Limb (tissue), 2 donors: ENCODE measurements at regions not wholly inside any gene's neighbourhood (a gene's known extent, or its start where the extent isn't known, plus 50 kb on each side); places are given as distances from the start of the nearest gene placed in this dataset.

Experiments
- DNase-seq, 2 donors: peaks; one replicate each; pipeline ENCODE4 v3.0.0-alpha.2; 2016; ENCODE audit errors: extremely low spot score in 2 of 2

DNA sequence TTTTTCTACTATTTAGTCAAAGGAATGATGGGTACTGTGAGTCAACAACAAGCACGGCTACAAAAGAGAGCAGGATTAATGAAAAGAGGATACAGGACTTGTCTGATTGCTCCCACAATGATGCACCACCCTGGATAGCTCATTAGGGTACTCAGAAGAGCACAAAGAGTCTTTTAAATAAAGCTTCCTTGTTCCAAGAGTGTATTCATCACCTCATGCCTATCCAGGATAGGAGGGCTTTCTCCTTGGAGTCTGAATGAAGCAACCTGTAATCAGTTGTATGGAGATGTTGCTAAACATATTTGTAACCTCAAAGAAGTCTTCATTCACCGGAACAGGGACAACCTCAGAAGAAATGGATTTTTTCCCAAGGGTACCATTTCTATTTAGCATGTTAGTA, 219.5 kb upstream of the TMEM161B start:
- DNase-seq: no peak

DNA sequence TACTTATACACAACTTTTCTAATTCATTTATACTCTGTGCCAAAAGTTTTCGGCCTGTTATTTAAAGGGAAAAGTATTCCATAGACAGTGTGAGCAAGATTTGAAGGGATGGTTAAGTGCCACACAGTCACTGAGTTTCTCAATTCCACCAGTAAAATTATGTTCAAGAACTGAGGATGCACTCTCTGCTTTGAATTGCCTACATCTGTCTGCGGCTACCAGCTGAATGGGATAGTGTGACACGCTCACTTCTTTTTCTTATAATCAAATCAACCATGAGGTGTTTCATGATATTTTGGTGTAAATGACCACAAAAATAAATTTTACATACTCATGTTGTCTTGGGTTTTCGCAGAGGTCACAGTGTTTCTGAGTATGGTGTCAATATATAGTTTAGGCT, 218.4 kb upstream of the TMEM161B start:
- DNase-seq: no peak

DNA sequence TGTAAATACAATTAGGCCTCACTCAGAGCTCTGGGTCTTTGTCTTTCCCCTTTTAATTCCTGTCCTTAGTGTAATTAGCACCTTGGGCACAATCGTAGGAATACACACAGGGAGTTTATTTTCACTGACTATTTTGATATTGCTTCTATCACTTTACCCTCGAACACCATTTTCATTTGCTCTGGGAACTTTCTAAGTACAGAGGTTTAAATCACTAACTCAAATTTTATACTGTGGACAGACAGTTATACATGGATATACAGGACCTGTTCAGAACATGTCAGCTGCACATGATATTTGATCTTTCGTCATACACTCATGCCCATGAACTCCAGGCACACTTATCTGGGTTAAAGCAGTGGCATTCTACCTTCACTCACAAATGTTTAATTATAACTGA, 217.8 kb upstream of the TMEM161B start:
- no peak for DNase-seq

DNA sequence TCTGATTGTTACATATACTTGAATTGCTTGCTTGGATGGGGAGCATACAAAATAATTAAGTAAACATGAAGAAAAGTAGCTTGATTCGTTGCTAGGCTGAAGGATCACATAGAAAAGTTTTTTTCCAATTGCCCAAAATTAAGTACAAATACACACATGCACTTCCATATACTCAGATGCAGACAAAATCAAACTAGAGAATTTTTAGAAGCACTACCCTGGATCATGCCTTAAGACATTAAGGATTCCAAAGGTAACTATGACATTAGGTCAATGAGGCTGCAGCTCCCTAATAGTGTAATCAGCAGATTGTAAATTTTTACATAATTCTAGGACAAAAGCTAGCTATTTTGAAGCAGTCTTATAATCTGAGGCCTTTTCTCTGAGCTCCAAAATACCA, 216.9 kb upstream of the TMEM161B start:
- DNase-seq: no peak

DNA sequence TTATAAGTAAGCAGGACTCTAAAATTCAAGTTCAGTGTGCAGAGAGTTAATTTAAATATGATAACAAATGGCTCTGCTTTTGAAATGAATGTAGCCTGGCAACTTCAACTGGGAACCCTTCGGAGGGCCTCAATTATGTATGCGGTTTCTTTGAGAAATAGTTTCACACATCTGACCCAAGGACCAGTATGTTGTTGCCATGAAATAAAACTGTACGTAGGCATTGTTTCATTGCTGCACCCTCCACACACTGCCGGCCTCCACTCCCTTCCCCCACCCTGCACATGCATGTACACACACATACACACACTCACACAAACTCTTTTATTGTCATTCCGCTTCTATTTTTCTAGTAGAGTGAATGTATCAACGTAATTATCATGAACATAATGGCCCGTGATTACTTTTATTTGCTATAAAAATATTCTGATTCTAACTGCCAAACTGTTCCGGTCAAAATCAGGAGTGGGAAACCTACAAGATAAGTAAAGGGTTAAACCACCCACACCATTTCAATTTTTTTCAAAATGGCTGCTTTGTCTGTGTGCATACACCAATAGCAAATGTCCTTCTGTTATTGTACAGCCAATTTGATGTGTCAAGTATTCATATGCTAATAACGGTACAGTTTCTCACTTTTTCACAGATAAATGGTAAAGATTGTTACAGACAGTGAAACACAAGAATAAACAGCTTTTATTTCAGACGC, 215.5 kb upstream of the TMEM161B start:
- no peak for DNase-seq

DNA sequence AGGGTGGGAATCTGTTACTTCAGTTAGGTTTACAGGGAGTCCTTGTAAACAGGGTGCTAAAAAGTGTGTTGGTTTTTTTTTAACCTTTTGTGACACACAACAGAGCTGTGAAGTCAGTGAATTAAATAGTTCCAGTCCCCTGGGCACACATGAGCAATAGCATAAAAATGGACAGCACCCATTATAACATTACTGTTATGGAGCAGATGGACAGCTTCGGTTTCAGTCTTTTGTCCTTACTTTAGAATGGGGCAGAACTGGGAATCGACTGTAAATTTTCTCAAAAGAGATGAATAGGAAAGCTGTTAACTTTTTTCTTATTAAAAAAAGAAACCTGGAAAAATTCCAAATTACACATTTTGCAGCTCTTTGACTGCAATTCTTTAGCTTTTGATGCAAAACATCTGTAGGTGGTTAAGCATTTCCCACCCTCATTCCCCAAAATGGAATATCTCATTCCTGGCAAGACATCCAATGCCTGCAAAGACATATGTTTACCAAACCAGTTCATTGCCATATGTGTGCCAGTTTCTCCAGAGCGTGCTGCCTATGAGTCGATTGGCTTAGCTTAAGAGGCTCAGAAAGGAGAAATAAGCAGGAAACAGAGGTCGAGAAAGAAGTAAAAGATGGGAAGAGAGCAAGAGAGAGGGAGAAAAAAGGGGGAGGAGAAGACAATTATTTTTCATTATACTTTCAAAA, 212.3 kb upstream of the TMEM161B start:
- DNase-seq: peak in 1 of 2 donors; percentile 47

DNA sequence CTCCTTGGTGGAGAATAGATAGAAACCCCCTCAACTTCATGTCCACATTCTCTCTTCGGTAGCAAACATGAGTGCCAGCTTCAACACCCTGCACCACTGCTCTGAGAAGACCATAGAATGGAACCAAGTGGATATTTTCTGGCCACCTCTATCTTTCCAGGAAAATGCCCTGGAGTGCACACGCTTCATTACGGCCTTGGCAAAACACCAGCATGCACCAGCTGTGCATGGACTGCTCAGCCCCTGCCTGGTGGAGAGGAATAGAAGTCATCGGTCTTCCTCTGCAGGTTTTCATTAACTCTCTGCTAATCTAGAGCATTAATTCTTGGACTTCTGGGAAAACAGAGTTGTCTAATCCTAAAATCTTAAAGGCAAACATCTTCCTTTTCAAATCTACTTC, 211.6 kb upstream of the TMEM161B start:
- DNase-seq: peak; percentile 34 to 63

DNA sequence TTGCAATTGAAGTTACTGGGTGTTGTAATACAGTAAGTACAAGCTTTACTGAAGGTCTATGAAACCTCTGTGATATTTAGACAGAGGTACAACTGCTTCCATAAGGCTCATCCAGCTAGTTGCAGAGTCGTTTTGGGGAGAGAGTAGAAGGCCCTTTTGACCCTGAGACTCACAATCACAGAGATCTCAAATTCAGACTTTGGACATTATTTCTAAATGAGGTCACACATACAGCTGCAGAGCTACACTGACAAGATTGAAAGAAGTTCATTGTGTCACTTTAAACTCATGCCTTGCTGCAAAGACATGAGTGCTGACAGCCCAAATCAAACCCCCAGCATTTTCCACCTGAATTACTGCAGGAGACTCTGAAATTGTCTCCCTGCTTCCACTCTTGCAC, 205.9 kb upstream of the TMEM161B start:
- DNase-seq: no peak

DNA sequence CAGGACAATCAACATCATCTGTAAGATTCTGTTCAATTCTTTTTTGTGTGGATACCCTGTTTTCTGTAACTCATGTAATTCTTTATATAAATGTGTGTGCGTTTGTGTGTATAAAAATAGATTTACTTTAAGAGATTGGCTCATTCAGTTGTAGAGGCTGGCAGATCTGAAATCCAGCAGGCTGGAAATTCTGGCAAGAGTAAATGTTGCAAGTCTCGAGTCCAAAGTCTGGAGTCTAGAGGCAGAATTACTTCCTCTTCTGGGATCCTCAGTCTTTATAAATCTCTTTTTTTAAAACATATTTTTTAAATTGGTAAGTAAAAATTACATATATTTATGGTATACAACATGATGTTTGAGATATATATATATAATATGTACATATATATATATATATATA, 202.1 kb upstream of the TMEM161B start:
- no peak for DNase-seq

DNA sequence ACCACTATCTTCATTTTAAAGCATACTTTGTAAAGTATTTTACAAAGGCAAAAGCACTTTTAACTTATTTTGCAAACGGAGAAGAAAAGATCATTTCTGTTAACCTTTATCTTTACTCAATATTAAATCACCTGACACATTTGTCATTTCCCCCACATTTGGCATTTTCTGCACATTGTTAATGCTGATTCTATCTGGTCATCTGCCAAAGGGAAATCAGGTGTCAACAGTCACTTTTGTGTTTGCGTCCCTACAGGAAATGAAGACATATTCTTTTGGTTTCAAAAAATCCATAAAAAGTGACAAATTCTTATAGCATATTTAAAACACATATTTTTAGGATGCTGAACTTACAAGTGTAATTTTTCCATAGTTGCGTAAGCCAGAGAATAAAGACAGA, 191.3 kb upstream of the TMEM161B start:
- DNase-seq: no peak

DNA sequence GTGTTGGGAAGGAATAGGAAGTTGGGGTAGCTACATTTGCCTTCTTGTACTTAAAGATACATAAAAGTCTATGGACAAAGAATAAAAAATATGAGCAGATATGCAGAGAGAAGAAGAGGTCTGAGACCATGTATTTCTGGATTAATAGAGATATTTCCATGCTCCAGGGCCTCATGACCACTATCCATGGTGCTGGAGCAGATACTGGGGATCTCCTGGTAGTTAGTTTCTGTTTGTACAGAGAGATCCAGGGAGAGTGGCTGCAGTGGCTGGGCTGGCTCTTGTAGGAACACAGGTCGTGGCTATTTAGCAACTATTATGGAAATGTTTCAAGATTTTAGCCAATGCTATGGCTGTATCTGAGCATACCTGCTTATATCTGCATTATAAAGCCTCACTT, 184.2 kb upstream of the TMEM161B start:
- peak; percentile 29 to 33 for DNase-seq

DNA sequence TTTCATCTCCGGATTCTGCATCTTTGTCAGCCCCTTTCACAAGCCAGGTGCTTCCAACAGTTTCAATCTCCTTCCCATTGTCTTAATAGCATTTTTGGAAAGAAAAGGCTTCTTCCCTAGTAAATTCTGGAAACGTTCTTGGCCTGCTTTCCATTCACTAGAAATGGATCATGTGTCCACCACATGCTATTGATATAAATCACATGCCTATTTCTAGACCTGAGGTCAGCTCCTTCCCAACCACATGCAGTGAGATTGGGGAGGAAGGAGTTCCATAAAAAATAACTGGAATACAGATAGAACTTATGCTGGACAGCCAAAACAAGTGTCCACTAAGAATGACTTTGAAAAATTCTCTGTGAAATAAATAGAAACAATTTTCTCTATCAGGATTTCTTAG, 181.6 kb upstream of the TMEM161B start:
- DNase-seq: no peak

DNA sequence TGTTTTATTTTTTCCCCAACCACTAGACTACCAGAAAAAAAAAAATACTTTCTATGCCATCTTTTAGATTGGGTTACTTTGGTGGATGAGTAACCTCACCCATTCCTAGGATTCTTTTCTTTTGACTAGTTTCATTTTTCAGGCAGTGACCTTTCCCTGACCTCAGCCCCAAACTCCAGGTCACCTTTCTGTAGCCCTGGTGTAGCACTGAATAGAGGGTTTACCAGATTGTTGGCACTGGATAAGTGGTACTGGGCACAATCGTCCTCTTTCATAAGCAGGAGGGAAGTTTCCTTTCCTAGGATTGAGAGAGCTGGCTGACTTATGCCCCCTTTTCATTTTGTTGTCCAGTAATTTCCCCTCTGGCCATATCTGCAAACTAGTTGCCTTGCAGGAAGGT, 169.4 kb upstream of the TMEM161B start:
- DNase-seq: no peak

DNA sequence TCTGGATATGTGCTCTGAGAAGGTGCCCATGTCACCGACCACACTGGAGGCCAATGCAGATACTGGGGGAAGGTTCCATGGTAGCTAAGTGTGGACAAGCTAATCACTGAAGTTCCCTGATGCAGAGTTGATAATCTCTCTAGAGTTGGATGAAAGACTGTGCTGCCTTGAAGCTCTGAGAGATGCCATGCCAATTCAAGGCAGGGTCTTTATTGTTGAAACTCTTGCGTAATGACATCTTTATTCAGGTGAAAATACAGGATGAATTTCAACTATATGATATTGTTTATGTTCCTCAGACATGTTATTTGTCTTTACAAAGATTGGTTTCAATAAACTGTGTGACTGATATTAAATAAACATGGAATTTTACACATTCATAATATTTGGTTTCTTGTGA, 167.6 kb upstream of the TMEM161B start:
- DNase-seq: no peak

DNA sequence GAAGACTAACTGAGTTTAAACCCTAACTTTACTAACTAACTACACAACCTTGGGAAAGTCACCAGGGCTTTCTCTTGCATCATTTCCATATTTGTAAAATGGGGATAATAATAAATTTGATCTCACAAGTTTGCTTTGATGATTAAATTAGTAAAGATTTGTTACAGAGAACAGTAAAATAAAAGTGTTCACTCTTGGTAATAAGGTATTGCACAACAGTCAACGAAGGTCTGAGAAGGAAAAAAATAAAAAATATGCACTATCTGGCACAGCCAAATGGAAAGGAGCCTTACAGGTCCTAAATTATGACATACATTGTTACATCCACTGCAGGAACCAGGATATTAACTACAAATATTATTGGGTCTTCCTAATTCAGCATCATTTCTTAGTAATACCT, 160.0 kb upstream of the TMEM161B start:
- no peak for DNase-seq

DNA sequence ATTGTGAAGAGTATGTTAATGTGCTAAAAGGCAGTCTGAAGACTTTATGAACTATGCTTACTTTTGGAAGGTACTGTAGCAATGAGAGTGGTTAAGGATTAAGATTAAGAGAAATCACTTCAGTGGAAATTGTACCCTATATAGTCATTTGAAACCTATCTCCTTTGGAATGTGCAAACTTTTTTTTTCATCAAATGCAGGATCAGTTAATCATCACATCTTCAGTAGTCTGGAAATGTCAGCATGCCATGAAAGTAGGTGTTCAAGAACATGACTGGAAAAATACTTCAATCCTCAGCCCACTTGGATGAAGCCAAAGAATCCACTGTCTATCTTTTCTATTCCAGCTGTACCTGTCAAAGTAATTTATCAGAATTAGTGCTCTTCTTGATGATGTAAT, 157.8 kb upstream of the TMEM161B start:
- DNase-seq: no peak

DNA sequence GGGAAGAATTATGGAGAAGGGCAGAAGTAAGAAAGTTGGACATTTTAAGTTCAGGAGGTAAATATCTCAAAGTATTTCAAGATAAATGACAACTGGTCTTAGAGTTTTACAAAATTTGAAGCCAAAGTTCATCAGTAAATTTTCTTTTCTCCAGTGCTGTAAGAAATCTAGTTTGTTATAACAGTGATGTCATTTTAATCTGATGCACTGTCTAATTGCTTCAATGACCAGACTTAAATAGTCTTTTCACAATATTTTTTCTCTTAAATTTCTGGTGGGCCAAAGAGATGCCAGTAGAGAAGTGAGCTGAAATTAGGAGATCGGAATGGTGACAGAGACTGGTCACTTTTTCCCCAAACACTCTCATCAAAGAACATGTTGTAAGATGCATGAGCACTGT, 156.5 kb upstream of the TMEM161B start:
- no peak for DNase-seq

DNA sequence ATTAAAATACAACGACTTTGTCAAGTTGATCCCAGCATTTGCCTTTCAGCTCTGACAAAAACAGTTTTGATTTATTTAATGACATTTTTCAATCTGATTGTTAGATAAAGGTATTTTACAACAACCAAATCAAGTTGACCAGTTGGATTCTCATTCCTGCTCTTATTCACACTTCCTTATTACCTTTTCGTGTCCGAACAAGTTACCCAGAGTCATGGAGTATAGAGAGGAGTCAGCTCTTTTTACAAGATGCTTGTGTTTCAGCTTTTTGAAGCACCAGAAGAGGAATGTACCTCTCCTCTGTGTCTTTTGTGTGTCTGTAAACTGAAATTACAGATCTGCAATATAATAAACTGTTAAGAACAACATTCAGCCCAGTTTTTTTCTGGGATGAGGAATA, 151.3 kb upstream of the TMEM161B start:
- no peak for DNase-seq

DNA sequence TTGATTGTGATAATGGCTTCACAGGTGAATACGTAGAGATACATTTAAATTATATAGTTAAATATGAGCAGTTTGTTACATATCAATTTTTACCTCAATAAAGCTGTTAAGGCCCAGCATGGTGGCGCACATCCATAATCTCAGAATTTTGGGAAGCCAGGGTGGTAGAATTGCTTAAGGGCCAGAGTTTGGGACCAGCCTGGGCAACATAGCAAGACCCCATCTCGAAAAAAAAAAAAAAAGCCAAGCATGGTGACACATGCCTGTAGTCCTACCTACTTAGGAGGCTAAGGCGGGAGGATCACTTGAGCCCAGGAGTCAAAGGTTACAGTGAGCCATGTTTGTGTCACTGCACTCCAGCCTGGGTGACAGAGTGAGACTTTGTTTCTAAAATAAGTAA, 138.7 kb upstream of the TMEM161B start:
- no peak for DNase-seq

DNA sequence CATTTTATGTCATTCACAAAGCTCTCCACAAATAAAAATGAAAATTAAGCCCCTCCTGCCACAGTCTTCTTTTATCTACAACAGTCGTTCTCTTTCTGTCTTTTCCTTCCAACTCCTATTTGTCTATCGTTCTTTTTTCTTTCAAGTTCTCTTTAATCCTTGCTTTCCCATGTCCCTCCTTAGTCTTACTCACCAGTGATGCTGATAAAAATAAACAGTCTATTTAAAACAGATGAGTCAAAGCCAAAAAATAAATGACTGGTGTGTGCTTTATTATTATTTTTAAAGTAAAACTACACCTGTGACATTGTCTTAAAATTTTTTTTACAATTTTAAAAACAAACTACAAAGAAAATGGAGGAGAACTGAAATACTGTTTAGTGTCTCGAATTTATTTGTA, 137.1 kb upstream of the TMEM161B start:
- DNase-seq: no peak

DNA sequence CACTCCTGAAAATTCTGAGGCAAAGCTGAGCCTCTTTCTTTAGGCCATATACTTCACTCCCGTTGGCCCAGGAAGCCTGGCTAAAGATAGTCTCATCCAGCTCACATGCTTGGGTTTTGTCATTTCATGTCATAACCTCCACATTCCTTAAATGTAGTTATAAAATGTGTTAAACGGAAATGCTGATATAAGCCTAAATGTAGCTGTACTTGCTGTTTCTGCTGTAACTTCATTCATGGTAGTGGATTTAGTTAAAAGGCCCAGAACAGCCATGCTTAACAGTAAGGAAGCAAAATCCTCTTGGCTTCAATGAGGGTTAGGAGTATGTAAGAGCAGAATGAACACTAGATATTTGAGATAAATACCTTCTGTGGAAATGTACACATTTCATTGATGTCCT, 135.8 kb upstream of the TMEM161B start:
- DNase-seq: no peak

DNA sequence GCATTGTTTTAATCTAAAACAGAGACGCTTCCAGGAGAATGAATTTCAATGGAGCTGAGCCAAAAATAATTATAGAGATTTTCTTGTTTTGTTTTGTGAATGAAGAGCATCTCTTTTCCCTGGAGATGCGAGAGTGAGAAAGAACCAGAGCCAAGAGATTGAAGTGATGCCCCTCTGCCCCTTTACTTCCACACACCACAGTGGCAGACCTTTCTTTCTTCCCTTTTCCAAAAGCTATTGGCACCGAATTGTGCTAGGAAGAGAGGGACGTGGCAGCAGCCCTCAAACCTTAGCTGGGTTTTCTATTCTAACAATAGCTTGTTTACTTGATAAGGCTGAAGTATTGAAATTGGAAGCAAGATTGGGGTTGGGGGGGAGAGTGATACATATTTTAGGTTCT, 133.0 kb upstream of the TMEM161B start:
- no peak for DNase-seq

DNA sequence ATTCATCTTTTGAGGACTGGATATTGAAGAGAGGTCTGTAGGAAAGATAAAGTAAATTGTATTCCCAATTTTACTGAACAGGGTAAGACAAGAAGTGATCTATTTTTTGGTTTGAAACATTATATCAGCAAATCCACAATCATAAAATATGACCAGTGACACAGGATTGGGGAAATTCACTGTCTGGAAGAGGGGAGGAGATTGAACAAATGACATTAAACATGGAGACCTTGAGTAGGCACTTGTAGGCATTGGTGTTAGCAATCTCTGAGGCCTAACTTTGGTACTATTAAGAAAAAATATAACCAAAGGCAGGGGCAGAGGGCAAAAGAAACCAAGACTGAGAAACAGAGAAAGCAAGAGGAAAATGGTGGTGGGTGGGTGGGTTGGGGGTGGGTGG, 132.6 kb upstream of the TMEM161B start:
- no peak for DNase-seq

DNA sequence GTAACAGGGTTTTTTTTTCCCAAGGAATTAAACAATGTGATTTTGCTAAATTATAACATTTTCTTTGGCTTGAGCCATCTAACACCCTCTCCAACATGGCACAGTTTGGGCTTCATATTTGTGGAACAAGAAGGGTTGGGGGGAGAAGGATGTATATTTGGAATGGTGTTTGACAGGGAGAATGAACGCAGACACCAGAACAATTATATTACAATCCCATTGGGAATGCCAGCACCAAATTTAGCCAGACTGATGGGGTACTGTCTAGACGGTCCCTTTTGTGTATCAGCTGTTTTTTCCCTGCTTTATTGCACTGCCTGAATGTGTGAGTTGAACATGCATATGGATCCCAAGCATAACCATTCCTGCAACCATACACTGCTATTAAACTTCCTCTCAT, 130.9 kb upstream of the TMEM161B start:
- DNase-seq: no peak
